Smooth muscle cell (in vitro differentiated cells): ENCODE measurements at regions not wholly inside any gene's neighbourhood (a gene's known extent, or its start where the extent isn't known, plus 50 kb on each side); places are given as distances from the start of the nearest gene placed in this dataset.

Experiments used
- DNase-seq: peaks from one replicate; lab custom pipeline; 2025; ENCODE audit not compliant: unreplicated experiment; lab: John Stamatoyannopoulos, UW
- H2AFZ ChIP-seq: fragments of 200-600 bp; sonication (generic); 2 replicates; pipeline ENCODE4 v1.6.0; 2016; ENCODE audit warnings: antibody characterized with exemption, low read depth, mild to moderate bottlenecking
- H3F3A ChIP-seq: fragments of 200-600 bp; sonication (generic); 2 replicates; pipeline ENCODE4 v1.6.0; 2017; ENCODE audit warnings: antibody characterized with exemption, low read depth
- H3K27ac ChIP-seq: fragments of 200-600 bp; sonication (generic); 2 replicates; pipeline ENCODE4 v1.5.1; 2016; ENCODE audit warnings: low read depth, mild to moderate bottlenecking
- H3K27me3 ChIP-seq: fragments of 200-600 bp; sonication (generic); 2 replicates; pipeline ENCODE4 v1.6.1; 2016; ENCODE audit warnings: low read depth, mild to moderate bottlenecking
- H3K36me3 ChIP-seq: fragments of 200-600 bp; sonication (generic); 2 replicates; pipeline ENCODE4 v1.5.1; 2016; ENCODE audit warnings: low read depth
- H3K4me1 ChIP-seq: fragments of 200-600 bp; sonication (generic); 2 replicates; pipeline ENCODE4 v1.5.1; 2016; ENCODE audit warnings: low read depth
- H3K4me2 ChIP-seq: fragments of 200-600 bp; sonication (generic); 2 replicates; pipeline ENCODE4 v1.6.0; 2016; ENCODE audit warnings: mild to moderate bottlenecking
- H3K4me3 ChIP-seq: fragments of 200-600 bp; sonication (generic); 2 replicates; pipeline ENCODE4 v1.5.1; 2016; ENCODE audit warnings: mild to moderate bottlenecking
- H3K79me2 ChIP-seq: fragments of 200-600 bp; sonication (generic); 2 replicates; pipeline ENCODE4 v1.6.0; 2016; ENCODE audit warnings: low read depth, mild to moderate bottlenecking
- H3K9ac ChIP-seq: fragments of 200-600 bp; sonication (generic); 2 replicates; pipeline ENCODE4 v1.6.0; 2016; ENCODE audit warnings: low read depth
- H3K9me3 ChIP-seq: fragments of 200-600 bp; sonication (generic); replicated peaks from 2 replicates; pipeline ENCODE4 v1.5.1; 2016; ENCODE audit warnings: low read depth
- H4K20me1 ChIP-seq: fragments of 200-600 bp; sonication (generic); 2 replicates; pipeline ENCODE4 v1.6.0; 2016; ENCODE audit warnings: low read depth
- CTCF ChIP-seq: fragments of 200-600 bp; sonication (generic); IDR thresholded peaks from 2 replicates; pipeline ENCODE4 v1.5.1; 2017; ENCODE audit warnings: borderline replicate concordance, mild to moderate bottlenecking, antibody characterized with exemption; ENCODE audit not compliant: insufficient read depth, poor library complexity, severe bottlenecking
- WGBS: methylation state at CpG from one replicate; pipeline ENCODE4 v1.1.7; 2016; ENCODE audit warnings: low lambda C conversion rate; 5-methylcytosine and 5-hydroxymethylcytosine counted together

- H3K4me3 ChIP-seq: no peak overlapping the region
- H3K4me1 ChIP-seq: no peaks in the 10 kb centered on the region
- no peaks in the 10 kb centered on the region for H4K20me1 ChIP-seq
- H2AFZ ChIP-seq: no peak overlapping the region
- H3K79me2 ChIP-seq: no peaks in the 10 kb centered on the region
- no peaks in the 10 kb centered on the region for H3K36me3 ChIP-seq
- H3K27me3 ChIP-seq: no peaks in the 10 kb centered on the region
- H3K9ac ChIP-seq: no peak overlapping the region
- no peaks in the 10 kb centered on the region for H3F3A ChIP-seq
- no peak overlapping the region for H3K27ac ChIP-seq
- no peak for TF ChIP-seq CTCF
- H3K4me2 ChIP-seq: no peak overlapping the region
- H3K9me3 ChIP-seq: no peaks in the 10 kb centered on the region
- no peak for DNase-seq
- WGBS: 80% methylated on average over 6 of the region's 6 CpGs
Observed at GRCh38 chr15:77715051-77715450, 82.3 kb upstream of the LINGO1 start.

- Histone ChIP-seq H3K36me3 (no peaks in the 10 kb centered on the region), H2AFZ (no peak overlapping the region), H3K27me3 (no peaks in the 10 kb centered on the region), H3K4me1 (no peaks in the 10 kb centered on the region), H3K79me2 (no peaks in the 10 kb centered on the region), H3K9me3 (no peaks in the 10 kb centered on the region), H3K9ac (no peak overlapping the region), H3F3A (no peaks in the 10 kb centered on the region), H3K27ac (no peak overlapping the region), H4K20me1 (no peaks in the 10 kb centered on the region), H3K4me2 (no peak overlapping the region), H3K4me3 (no peak overlapping the region)
- no peak for DNase-seq
- no peak for TF ChIP-seq CTCF
- 71% methylated on average over 13 of the region's 13 CpGs for WGBS
Observed at GRCh38 chr15:77714555-77714954, 81.8 kb upstream of the LINGO1 start.

- Histone ChIP-seq H3F3A (no peaks in the 10 kb centered on the region), H3K27ac (no peak overlapping the region), H3K9ac (no peak overlapping the region), H3K36me3 (no peaks in the 10 kb centered on the region), H4K20me1 (no peaks in the 10 kb centered on the region), H3K9me3 (no peaks in the 10 kb centered on the region), H2AFZ (no peak overlapping the region), H3K79me2 (no peaks in the 10 kb centered on the region), H3K4me2 (no peak overlapping the region), H3K4me3 (no peak overlapping the region), H3K27me3 (no peaks in the 10 kb centered on the region), H3K4me1 (no peaks in the 10 kb centered on the region)
- WGBS: 74% methylated on average over 4 of the region's 4 CpGs
- DNase-seq: no peak
- no peak for TF ChIP-seq CTCF
Observed at GRCh38 chr15:77714023-77714422, 81.3 kb upstream of the LINGO1 start.

GRCh38 chr15:77713281-77713680 is 80.6 kb upstream of the LINGO1 start:
- WGBS: 98% methylated on average over 10 of the region's 10 CpGs
- no peaks in the 10 kb centered on the region for H4K20me1 ChIP-seq
- H3K4me3 ChIP-seq: no peak overlapping the region
- H3K36me3 ChIP-seq: no peaks in the 10 kb centered on the region
- no peak overlapping the region for H3K4me2 ChIP-seq
- H2AFZ ChIP-seq: no peak overlapping the region
- H3K4me1 ChIP-seq: no peaks in the 10 kb centered on the region
- no peak overlapping the region for H3K9ac ChIP-seq
- H3K27me3 ChIP-seq: no peaks in the 10 kb centered on the region
- H3K9me3 ChIP-seq: no peaks in the 10 kb centered on the region
- H3K79me2 ChIP-seq: no peaks in the 10 kb centered on the region
- TF ChIP-seq CTCF: no peak
- H3F3A ChIP-seq: no peaks in the 10 kb centered on the region
- H3K27ac ChIP-seq: no peak overlapping the region
- DNase-seq: no peak
